ENCODE measurements at regions not wholly inside any gene's neighbourhood (a gene's known extent, or its start where the extent isn't known, plus 50 kb on each side); places are given as distances from the start of the nearest gene placed in this dataset.
"Not testable (repeated sequence)": the region's sequence is repeated elsewhere in the genome, so short reads cannot be mapped to it uniquely, and the experiment has no call there.

DNA sequence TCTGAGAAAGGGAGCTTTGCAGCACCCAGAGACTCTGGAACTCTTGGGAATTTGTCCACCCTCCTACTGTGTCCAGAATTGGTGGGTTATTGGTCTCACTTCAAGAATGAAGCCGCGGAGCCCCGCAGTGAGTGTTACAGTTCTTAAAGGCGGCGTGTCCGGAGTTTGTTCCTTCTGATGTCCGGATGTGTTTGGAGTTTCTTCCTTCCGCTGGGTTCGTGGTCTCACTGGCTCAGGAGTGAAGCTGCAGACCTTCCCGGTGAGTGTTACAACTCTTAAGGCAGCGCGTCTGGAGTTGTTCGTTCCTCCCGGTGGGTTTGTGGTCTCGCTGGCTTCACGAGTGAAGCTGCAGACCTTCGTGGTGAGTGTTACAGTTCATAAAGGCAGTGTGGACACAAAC, 824.7 kb downstream of the LRRTM4 start:
- not testable (repeated sequence) for DNase-seq (ENCODE audit: low read depth)

DNA sequence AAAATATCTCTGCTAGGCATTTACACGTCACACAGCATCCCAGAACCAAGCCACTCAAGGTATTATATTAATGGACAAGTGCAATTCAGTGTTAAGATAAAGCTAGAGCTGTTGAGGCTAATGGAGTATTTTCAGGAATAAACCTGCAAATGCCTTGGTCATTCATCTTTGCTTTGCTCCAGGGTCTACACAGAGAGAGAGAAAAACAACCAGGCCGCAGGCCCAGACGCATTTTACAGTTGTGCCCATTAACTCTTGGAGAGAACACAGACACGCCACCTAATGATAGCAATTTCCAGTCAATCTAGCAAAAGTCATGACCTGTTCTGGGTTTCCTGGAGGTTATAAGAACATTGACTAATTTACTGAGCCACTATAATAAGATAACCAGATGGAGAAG, 829.3 kb downstream of the LRRTM4 start:
- DNase-seq (ENCODE audit: low read depth): no peak

DNA sequence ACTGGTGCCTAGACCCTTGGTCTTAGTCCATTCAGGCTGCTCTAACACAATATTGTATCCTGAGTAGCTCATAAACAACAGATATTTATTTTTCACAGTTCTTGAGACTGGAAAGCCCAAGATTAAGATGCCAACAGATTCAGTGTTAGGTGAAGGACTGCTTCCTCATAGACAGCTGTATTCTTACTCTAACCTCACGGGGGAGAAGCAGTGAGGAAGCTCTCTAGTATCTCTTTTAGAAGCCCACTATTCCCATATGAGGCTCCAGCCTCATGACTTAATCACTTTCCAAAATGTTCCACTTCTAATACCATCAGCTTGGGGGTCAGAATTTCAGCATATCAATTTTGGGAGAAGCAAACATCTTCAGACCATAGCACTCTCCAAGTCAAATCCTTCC, 833.4 kb downstream of the LRRTM4 start:
- DNase-seq (ENCODE audit: low read depth): no peak

DNA sequence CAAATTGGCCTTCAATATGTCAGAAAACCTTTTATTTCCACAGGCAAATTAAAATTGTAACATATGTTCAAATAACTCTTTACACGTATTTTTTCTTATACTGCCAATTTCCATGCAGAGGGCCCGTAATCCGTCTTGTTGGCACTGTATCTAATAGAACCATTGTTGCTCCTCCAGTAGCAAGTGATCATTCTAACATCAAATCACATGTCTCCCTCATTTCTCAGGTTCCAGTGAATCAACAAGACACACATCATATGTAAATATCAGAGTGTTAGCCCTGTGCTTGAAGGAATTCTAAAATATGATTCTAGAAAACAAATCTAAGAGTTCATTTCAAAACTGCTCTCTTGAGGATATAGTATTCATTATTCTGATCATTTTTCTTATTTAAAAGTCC, 834.3 kb downstream of the LRRTM4 start:
- DNase-seq (ENCODE audit: low read depth): no peak

DNA sequence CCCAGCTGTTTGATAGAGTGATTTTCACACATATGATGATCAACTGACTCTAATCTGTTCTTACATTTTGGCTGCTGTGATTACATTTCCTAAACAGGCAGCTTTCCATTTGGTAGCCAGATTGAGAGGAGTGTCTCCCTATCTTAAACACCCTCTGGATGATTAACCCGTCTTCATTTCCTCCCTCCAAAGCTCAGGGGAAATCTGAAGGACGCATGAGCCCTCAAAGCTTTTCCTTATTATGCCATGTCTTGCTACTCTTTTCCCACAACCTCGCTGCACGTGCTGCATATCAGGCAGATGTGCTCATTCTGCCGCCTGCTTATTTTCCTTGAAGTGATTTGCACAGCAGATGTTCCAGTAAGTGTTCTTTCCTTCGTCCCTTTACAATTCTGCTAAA, 837.4 kb downstream of the LRRTM4 start:
- DNase-seq (ENCODE audit: low read depth): no peak

DNA sequence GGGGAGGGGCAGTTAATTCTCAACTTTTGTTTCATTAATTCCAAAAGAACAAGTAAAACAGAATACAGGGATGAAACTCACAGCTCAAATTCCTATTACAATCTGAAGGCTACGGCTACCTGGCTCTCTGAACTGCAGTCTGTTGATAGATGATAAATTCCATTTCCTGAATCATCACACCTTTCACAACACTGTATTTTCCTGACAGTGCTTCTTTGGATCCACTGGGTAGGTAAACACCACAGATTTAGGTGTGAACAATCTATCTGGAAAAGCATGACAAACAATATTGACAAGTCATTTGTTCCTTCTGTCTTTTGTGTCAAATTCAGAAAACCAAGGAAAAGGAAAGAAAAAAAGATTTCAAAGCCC, 843.2 kb downstream of the LRRTM4 start:
- no peak for DNase-seq (ENCODE audit: low read depth)

DNA sequence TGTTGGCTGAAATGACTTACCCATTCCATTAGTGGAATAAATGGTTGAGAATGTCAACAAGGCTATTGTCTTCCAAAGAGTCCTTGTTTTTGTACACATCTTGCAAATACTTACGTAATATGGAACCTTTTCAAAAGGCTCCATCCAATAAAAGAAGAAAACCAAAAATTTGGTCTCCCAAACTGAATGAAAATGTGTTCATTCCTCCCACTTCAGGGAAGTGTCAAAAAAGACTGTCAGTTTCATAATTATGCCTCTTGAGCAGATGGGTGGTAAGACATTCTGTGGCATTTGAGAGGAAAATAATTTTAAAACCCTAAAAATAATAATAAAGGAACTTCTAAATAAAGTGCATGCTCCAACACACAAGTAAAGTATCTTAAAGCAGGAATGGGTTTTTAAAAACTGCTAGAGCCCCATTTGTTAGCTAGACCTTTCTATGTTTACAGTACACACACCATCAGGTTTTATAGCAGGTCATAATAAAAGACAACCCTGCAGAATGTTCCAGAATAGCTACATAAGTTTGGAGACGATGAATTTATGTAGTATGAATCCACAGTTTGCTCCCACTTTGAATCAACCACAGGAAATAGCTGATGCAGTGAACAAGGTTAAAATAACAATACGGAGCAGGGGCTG, 843.7 kb downstream of the LRRTM4 start:
- no peak for DNase-seq (ENCODE audit: low read depth)

DNA sequence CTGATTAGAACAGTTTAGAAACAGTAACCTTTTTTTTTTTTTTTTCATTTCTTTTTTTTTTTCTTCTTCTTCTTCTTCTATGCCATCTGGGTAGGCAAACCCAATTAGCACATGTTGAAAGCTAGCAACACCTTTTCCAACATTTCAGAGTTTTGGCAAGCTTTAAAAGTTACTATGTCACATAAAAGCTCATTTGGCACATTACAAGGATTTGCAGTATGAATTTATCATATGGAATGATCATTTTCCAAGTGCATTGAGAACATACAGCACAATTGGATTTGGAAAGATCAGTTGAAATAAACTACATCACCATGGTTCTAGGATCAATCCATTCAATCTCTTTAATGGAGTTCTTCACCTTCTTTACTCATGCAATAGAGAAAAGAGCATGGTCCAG, 847.0 kb downstream of the LRRTM4 start:
- no peak for DNase-seq (ENCODE audit: low read depth)

DNA sequence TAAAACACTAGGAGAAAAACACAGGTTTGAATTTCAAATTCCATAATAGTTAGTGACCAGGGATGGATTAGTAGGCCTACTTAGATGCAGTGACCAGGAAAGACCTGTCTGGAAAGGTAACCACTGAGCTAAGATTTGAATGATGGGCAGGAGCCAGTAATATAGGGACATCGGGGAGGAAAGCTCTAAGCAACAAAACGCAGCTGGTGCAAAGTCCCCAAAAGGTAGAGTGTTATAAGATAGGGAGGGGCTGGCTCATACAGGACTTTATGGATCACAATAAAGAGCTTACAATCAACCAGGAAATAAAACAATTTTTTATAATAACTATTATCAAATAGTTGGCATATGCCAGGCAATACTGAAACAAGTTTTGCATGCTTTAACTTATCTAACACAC, 849.4 kb downstream of the LRRTM4 start:
- DNase-seq (ENCODE audit: low read depth): no peak

DNA sequence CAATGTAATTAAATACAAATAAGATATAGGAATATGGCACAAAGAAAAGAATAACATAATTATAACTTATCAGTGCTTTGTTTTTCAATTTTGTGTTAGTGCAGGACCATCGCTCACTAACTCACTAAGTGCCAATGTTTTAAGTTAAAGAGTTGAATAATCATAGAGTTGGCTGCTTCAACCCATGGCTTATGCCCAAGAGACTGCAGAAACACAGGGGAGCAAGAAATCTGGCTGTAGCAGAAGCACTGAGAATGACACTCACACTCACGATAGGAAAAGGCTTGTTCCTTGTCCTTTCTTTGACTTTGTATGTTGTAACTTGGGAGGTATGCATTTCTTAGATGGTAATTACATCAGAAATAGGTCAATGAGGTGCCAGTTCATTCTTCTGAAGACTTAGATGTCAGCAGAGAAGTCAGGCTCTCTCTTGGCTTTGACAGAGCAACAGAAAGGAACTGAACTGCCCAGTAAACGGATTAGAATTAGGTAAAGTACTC, 852.2 kb downstream of the LRRTM4 start:
- DNase-seq (ENCODE audit: low read depth): no peak

DNA sequence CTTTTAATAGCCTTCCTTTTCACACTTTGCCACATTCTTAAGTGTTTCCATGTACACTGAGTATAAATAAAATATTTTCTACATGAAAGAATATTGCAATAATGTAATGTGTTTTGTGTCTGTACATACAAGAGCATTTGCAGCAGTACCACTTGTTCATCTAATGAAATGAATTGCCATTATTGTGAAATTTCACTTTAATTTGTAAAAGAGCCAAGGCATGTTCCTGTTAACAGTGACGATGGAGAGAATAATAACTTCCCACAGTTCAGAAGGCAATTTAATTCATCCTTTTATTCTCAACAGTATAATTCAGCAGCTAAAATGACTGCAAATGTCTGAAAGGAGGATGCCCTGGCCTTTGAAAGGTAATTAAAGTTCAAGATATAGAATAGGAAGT, 853.9 kb downstream of the LRRTM4 start:
- no peak for DNase-seq (ENCODE audit: low read depth)

DNA sequence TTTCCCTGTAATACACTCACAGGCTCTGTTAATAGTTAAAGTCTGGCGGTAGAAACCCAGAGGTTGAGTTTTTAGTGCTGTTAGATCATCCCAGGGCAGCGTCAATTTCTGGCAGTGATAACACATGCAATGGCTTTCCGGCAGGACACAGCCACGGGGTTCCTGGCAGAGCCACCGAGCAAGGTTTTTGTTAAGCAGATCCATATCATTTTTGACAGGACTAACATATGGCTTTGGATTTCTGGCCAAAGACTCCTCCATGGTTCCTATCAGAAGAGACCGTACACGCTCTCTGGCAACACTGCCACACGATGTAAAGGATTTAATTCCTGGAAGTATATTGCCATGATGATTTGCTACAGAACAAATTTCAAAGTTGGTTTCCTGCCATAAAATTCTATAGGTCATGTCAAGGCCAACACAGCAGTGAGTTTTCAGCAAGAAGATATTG, 854.3 kb downstream of the LRRTM4 start:
- DNase-seq (ENCODE audit: low read depth): no peak

DNA sequence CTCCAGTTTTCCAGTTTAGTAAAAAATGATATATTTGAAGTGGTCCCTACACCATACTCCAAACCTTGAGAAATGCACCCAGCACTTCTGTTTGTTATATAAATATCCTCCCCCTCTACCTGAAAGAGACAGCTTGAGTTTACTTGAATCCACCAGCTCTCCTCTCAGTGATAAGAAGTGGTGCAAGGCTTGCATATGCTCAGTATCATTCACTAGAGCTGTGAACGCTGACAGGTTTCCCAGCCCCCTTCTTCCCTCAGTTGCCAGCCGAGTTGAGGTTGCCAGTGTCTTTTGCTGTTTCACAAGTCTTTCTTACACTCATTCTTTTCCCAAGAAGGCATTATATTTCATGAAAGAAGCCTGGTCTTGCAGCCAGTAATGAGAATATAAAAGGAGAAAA, 880.0 kb downstream of the LRRTM4 start:
- DNase-seq (ENCODE audit: low read depth): no peak

DNA sequence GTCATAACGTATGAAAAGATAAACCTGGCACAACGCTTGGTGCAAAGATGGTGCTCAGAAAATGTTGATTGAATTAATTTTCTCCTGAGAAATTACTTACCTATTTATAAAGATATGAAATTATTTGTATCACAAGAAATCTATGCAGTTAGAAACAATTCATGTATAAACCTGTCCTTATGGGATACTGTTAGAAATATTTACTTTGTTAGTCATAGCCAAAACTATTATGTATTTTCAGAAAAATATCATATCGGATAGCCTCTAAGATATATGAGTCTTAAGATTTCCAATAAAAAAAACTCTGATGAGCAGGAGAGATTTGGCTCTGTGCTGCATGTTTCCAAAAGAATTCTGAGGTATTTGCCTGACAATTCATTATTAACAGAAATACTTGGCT, 880.7 kb downstream of the LRRTM4 start:
- no peak for DNase-seq (ENCODE audit: low read depth)

DNA sequence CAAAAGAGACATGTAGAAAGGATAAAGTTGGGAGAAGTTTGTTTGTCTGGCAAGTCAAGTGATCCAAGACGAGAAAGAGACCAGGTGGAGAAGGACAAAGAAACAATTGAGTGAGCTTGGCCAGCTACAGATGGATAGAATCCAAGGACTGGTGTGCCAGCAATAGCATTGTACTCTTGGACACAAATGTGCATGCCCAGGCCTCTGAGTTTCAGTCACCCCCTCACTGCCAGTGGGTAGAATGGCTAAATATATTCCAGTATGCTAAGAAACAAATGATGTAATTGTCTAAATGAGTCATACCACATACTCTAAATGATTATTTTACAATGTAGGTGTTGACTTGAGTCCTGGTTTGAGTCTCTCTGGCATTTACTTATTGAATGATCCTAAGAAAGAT, 881.3 kb downstream of the LRRTM4 start:
- DNase-seq (ENCODE audit: low read depth): no peak

DNA sequence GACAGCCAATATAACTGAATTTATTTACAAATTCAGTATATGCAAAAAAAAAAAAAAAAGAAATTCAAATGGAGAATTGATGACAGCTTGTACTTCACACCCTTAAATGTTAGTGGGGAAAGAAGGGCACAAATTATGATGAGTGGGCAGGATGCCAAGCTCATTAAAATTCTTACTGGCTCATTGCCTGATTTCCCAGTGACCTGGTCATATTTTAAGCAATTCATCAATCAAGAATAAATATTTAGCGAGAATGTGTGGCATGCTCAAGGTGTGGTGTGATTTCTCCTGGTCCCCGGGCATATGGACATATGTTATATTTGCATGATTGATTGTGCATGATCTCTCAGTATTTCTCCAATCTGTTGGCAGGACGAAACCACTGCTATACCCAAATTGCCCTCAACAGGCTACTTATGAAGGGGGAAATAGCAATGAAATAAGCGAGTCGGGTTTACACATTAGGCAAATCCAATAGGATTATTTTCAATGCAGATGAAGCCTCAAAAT, 883.0 kb downstream of the LRRTM4 start:
- no peak for DNase-seq (ENCODE audit: low read depth)

DNA sequence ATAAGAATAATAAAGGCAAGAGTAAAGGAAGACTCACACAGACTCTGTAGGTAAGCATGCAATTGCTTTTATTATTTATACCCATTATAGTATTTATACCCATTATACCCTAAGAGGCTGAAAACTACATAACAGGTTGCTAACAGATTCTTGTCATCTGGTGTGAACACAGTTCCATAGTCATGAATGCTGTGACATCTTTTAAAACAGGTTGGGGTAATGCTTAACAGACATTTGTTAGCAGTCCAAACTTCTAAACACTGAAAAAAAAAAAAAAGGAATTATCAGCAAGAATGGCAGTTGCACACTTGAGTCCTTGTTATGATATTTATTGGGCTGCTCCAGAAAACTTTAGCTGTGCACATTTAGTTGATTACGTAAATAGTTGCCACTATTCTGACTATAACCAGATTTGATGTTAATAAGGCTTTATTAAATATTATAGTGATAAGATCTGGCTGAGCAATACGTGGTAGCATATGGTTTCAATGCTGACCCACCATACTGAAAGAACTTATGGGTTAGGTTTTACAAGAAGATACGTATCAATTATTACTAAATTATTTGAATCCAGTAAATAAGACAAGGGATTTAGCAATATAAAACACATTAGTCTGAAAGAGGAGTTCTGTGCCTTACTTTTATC, 888.8 kb downstream of the LRRTM4 start:
- DNase-seq (ENCODE audit: low read depth): no peak

DNA sequence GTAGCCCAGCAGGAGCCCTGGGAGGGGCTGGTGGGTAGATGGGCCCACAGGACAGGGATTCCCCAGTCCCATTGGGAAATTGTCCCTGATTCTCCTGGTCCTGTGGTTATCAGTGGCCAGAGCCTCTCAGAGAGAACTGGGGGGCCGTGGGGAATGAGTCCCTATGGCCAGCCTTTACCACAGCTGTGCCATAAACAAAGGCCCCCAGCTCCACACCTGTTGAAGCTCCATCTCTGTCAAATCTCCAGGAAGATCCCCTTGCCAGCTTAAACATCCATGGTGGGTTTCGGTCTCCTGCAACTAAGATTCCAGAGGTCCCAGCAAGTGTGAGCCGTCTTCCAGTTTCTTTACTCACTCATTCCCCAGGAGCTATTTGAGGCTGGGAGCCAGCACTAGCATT, 897.1 kb downstream of the LRRTM4 start:
- DNase-seq (ENCODE audit: low read depth): no peak

DNA sequence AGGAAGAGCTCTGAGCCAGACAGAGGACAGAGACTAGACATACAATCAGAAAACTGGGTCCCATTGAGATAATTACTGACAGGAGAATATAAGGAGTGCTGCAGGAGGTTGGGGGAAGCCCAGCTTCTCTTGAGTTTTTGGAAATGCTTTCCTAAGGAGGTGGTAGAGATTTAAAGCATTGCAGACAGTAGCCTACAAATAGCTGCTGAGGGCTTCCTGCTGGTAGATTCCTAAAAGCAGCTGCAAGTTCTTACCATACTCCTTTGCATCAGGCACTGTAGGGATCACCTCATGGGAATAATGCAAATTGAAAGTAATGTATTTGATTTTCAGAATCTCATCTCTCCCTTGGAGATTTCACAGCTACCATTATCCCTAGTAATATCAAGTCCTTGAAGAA, 902.6 kb upstream of the GCFC2 start:
- no peak for DNase-seq (ENCODE audit: low read depth)

DNA sequence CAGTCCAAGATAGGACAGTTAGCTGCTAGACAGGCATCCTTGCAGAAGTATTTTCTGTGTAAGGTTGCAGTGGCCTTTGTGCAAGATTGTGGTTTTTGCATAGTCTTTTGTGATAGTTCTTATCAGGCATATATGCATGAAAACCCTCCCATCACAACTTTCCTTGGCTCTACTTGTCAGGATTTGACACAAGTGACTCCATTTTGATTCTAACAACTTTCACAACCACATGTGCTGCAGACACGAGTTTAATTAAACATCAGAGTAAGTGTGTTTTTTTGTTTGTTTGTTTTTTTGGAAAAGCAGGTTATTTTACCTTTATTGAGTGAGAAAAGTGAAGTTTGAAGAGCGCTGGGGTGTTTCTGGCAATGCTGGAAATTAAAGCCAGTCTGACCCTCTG, 902.0 kb upstream of the GCFC2 start:
- DNase-seq (ENCODE audit: low read depth): no peak

DNA sequence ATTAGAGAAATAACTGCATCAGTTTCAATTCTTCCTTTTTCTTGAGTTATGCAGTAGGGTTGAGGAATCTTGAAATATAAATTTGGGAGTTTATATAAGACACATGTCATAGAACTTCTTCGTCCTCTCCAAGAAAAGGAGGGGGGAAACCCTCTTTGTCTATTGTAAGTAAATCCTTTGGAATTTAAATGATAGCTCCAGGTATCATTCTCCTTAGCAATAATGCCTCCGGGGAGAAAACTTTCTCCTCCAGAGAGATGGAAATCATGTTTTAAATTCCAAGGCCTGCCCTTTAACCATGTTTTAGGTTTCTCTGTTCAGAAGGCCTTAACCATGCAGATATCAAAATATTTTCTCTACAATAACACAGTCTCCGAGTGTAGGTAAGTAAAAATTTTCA, 899.7 kb upstream of the GCFC2 start:
- DNase-seq (ENCODE audit: low read depth): no peak

DNA sequence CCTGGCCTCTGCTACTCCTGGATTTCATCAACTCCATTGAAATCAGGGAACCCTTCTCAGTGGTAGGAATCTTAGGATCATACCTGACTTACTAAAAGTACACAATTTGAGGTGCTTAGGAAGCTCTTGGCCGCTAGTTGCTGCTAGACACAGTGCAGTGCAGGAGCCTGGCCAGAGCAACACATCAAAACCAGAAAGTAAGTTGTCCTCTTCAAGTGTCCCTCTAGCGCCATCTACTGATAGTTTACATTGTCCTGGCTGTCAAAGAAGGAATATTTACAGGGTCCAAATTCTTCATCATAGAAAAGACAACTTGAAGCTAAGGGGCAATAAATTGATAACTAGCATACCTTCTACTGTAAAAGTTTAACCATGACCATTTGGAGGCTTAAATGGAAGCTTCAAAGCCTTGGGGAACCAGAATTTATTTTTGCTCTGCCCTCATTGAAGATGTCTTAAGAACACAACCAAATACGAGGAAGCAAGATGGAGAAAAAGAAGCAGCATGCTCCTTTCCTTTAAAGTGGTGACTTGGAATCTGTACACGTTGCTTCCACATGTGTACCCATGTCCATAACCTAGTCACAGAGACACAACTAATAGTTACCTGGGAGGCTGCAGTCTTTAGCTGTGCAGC, 889.1 kb upstream of the GCFC2 start:
- peak; percentile 4 for DNase-seq (ENCODE audit: low read depth)

DNA sequence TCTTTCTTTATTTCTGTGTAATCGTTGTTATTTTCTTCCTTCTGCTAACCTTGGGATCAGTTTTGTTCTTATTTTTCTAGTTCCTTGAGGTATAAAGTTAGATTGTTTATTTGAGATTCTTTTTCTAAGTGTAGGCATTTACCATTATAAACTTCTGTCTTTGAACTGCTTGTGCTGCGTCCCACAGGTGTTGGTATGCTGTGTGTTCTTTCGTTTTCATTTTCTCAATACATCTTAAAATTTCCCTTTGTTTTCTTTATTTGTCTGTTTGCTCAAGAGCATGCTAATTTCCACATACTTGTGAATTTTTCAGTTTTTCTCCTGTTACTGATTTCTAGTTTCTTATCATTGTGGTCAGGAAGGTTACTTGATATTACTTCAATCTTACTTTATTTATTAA, 873.8 kb upstream of the GCFC2 start:
- DNase-seq (ENCODE audit: low read depth): no peak

Measured in GM04504 (cell line).